ENCODE measurements at regions not wholly inside any gene's neighbourhood (a gene's known extent, or its start where the extent isn't known, plus 50 kb on each side); places are given as distances from the start of the nearest gene placed in this dataset.
"Not testable (repeated sequence)": the region's sequence is repeated elsewhere in the genome, so short reads cannot be mapped to it uniquely, and the experiment has no call there.

GRCh38 chr20:29762620-29763019 is 1494.8 kb upstream of the DEFB115 start:
- ChIA-PET POLR2A (no interaction called here), CTCF (no interaction called here)

GRCh38 chr20:29763821-29764511 is 1493.5 kb upstream of the DEFB115 start:
- ChIA-PET POLR2A (no interaction called here), CTCF (no interaction called here)

- CTCF ChIA-PET, POLR2A ChIA-PET: not testable (repeated sequence)
These were observed 1492.4 kb upstream of the DEFB115 start for GRCh38 chr20:29764922-29765610.

- POLR2A ChIA-PET, CTCF ChIA-PET: not testable (repeated sequence)
These were observed 1479.4 kb upstream of the DEFB115 start for GRCh38 chr20:29778033-29778432.

GRCh38 chr20:29781217-29781616 is 1476.2 kb upstream of the DEFB115 start:
- POLR2A ChIA-PET, CTCF ChIA-PET: not testable (repeated sequence)

- POLR2A ChIA-PET, CTCF ChIA-PET: not testable (repeated sequence)
These were observed 1475.6 kb upstream of the DEFB115 start for GRCh38 chr20:29781891-29782290.

GRCh38 chr20:29787456-29787855 is 1470.0 kb upstream of the DEFB115 start:
- POLR2A ChIA-PET, CTCF ChIA-PET: not testable (repeated sequence)

- CTCF ChIA-PET: no interaction called here
- POLR2A ChIA-PET: no interaction called here
These were observed 1467.0 kb upstream of the DEFB115 start for GRCh38 chr20:29790510-29790909.

- CTCF ChIA-PET, POLR2A ChIA-PET: not testable (repeated sequence)
These were observed 1426.0 kb upstream of the DEFB115 start for GRCh38 chr20:29831508-29831907.

- CTCF ChIA-PET, POLR2A ChIA-PET: not testable (repeated sequence)
These were observed 1389.5 kb upstream of the DEFB115 start for GRCh38 chr20:29868014-29868413.

GRCh38 chr20:29868688-29869087 is 1388.8 kb upstream of the DEFB115 start:
- POLR2A ChIA-PET, CTCF ChIA-PET: not testable (repeated sequence)

GRCh38 chr20:29871816-29872215 is 1385.6 kb upstream of the DEFB115 start:
- CTCF ChIA-PET, POLR2A ChIA-PET: not testable (repeated sequence)

- CTCF ChIA-PET: no interaction called here
- POLR2A ChIA-PET: no interaction called here
These were observed 1383.5 kb upstream of the DEFB115 start for GRCh38 chr20:29873946-29874345.

- ChIA-PET POLR2A (no interaction called here), CTCF (no interaction called here)
These were observed 1382.8 kb upstream of the DEFB115 start for GRCh38 chr20:29874476-29875202.

- POLR2A ChIA-PET, CTCF ChIA-PET: not testable (repeated sequence)
These were observed 1382.0 kb upstream of the DEFB115 start for GRCh38 chr20:29875321-29876083.

GRCh38 chr20:29876084-29876910 is 1381.2 kb upstream of the DEFB115 start:
- CTCF ChIA-PET, POLR2A ChIA-PET: not testable (repeated sequence)

- CTCF ChIA-PET: no interaction called here
- POLR2A ChIA-PET: no interaction called here
These were observed 1380.6 kb upstream of the DEFB115 start for GRCh38 chr20:29876911-29877285.

- POLR2A ChIA-PET, CTCF ChIA-PET: not testable (repeated sequence)
These were observed 1379.8 kb upstream of the DEFB115 start for GRCh38 chr20:29877411-29878280.

GRCh38 chr20:29878281-29878741 is 1379.2 kb upstream of the DEFB115 start:
- ChIA-PET POLR2A (no interaction called here), CTCF (no interaction called here)
